HL-60 (cell line): ENCODE measurements at regions not wholly inside any gene's neighbourhood (a gene's known extent, or its start where the extent isn't known, plus 50 kb on each side); places are given as distances from the start of the nearest gene placed in this dataset.
A peak's percentile ranks its signal among the peaks of the same experiment; 100 is the strongest.

Experiments
- DNase-seq, 2 experiments: peaks; one replicate each; pipeline ENCODE4 v3.0.0-alpha.2; 2010 to 2020; ENCODE audit warnings: low read depth in 1 of 2, low spot score in 1 of 2
- H3K27ac ChIP-seq: fragments of 250-450 bp; sonication (Bioruptor Pico); replicated peaks from 2 replicates; pipeline ENCODE4 v1.5.1; 2020; ENCODE audit warnings: mild to moderate bottlenecking, moderate library complexity
- H3K27me3 ChIP-seq: fragments of 250-450 bp; sonication (Bioruptor Pico); 2 replicates; pipeline ENCODE4 v1.5.1; 2021; ENCODE audit warnings: mild to moderate bottlenecking, moderate library complexity; ENCODE audit not compliant: insufficient read depth, poor library complexity, severe bottlenecking
- H3K4me3 ChIP-seq: replicated peaks from 2 replicates; pipeline ENCODE4 v1.5.1; 2011; ENCODE audit warnings: mild to moderate bottlenecking, control low read depth, low read length; ENCODE audit not compliant: insufficient read depth
- GABPA ChIP-seq: IDR thresholded peaks from 2 replicates; pipeline ENCODE4 v1.6.1; 2012; ENCODE audit warnings: low read depth
- POLR2AphosphoS5 ChIP-seq: IDR thresholded peaks from 2 replicates; pipeline ENCODE4 v1.6.1; 2012; ENCODE audit warnings: low read depth
- SPI1 ChIP-seq: IDR thresholded peaks from 2 replicates; pipeline ENCODE4 v1.6.1; 2012; ENCODE audit warnings: low read depth, mild to moderate bottlenecking, borderline replicate concordance
- TF ChIP-seq, protein P1 (sequence below): IDR thresholded peaks from 2 replicates; pipeline ENCODE4 v1.6.1; 2012; ENCODE audit warnings: low read depth; ENCODE audit not compliant: insufficient replicate concordance
- TF ChIP-seq, protein P2 (sequence below): IDR thresholded peaks from one replicate; pipeline ENCODE4 v1.5.1; 2011; ENCODE audit warnings: low read length, control low read depth, inconsistent platforms; ENCODE audit not compliant: insufficient read depth

DNA sequence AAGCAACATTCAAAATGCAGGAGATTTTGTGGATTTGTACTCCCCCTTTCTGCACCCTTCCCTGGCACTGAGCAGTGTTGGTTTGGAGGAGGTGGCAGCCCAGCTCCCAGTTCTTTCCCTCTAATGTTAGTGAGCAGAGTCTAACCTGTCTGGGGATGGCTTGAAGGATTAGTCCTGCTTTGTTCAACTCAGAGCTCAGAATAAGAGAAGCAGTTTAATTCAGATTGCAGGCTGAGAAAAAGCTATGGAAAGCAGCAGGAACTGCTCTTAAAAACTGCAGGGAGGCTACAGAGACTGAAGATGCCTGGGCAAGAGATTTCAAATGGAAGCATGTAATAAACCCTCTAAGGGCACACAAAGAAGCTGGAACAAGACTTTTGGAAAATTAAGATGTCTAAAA, 223.4 kb upstream of the GGTLC1 start:
- no peak overlapping the region for H3K4me3 ChIP-seq
- DNase-seq: no peak
- no peak for TF ChIP-seq GABPA
- H3K27ac ChIP-seq: no peak overlapping the region
- H3K27me3 ChIP-seq: peaks cover 20% of the 10 kb centered on the region

DNA sequence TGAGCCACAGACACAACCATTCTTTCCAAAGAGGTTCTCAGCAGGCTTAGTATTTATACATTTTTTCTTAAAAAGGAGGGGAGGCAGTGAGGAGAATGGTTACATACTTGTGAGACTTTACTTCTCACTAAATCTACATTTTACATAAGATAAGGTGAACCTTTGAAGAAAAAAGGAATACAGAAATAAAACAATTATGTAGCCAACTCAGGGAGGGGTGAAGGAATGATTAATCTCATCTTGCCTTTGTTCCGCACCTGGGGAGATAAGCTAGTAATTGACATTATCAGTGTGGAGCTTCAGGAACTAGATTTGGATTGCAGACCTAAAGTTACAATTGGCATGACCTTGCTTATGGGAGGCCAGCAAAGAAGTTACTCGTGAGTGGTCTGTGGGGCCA, 221.8 kb upstream of the GGTLC1 start:
- DNase-seq: no peak
- TF ChIP-seq, protein P1, sequence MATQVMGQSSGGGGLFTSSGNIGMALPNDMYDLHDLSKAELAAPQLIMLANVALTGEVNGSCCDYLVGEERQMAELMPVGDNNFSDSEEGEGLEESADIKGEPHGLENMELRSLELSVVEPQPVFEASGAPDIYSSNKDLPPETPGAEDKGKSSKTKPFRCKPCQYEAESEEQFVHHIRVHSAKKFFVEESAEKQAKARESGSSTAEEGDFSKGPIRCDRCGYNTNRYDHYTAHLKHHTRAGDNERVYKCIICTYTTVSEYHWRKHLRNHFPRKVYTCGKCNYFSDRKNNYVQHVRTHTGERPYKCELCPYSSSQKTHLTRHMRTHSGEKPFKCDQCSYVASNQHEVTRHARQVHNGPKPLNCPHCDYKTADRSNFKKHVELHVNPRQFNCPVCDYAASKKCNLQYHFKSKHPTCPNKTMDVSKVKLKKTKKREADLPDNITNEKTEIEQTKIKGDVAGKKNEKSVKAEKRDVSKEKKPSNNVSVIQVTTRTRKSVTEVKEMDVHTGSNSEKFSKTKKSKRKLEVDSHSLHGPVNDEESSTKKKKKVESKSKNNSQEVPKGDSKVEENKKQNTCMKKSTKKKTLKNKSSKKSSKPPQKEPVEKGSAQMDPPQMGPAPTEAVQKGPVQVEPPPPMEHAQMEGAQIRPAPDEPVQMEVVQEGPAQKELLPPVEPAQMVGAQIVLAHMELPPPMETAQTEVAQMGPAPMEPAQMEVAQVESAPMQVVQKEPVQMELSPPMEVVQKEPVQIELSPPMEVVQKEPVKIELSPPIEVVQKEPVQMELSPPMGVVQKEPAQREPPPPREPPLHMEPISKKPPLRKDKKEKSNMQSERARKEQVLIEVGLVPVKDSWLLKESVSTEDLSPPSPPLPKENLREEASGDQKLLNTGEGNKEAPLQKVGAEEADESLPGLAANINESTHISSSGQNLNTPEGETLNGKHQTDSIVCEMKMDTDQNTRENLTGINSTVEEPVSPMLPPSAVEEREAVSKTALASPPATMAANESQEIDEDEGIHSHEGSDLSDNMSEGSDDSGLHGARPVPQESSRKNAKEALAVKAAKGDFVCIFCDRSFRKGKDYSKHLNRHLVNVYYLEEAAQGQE: no peak
- TF ChIP-seq, protein P2, sequence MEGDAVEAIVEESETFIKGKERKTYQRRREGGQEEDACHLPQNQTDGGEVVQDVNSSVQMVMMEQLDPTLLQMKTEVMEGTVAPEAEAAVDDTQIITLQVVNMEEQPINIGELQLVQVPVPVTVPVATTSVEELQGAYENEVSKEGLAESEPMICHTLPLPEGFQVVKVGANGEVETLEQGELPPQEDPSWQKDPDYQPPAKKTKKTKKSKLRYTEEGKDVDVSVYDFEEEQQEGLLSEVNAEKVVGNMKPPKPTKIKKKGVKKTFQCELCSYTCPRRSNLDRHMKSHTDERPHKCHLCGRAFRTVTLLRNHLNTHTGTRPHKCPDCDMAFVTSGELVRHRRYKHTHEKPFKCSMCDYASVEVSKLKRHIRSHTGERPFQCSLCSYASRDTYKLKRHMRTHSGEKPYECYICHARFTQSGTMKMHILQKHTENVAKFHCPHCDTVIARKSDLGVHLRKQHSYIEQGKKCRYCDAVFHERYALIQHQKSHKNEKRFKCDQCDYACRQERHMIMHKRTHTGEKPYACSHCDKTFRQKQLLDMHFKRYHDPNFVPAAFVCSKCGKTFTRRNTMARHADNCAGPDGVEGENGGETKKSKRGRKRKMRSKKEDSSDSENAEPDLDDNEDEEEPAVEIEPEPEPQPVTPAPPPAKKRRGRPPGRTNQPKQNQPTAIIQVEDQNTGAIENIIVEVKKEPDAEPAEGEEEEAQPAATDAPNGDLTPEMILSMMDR: no peak
- TF ChIP-seq SPI1 (no peak), GABPA (no peak), POLR2AphosphoS5 (no peak)
- peaks cover 20% of the 10 kb centered on the region for H3K27me3 ChIP-seq
- H3K4me3 ChIP-seq: no peak overlapping the region
- no peak overlapping the region for H3K27ac ChIP-seq

DNA sequence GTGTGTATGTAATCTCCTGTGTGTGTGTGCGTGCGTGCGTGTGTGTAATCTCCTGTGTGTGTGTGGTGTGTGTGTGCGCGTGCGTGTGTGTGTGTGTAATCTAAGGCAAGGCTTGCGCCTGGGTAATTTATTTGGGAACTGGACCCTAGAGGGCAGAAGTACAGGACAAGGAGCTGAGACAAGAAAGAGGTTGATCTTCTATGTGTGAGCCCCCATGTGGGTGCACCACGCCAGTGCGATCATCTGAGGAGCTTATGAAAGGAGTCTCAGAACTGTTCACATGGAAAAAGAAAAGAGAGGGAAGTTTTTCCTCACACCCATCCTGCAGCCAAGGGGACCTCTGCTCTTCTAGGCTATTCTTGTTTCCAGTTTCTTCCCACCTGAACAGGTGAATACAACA, 220.1 kb upstream of the GGTLC1 start:
- peaks cover 20% of the 10 kb centered on the region for H3K27me3 ChIP-seq
- no peak overlapping the region for H3K27ac ChIP-seq
- H3K4me3 ChIP-seq: no peak overlapping the region
- peak in 1 of 2 experiments; percentile 5 for DNase-seq
- TF ChIP-seq, protein P1: no peak
- TF ChIP-seq SPI1 (no peak), POLR2AphosphoS5 (no peak), GABPA (no peak)
- TF ChIP-seq, protein P2: no peak

DNA sequence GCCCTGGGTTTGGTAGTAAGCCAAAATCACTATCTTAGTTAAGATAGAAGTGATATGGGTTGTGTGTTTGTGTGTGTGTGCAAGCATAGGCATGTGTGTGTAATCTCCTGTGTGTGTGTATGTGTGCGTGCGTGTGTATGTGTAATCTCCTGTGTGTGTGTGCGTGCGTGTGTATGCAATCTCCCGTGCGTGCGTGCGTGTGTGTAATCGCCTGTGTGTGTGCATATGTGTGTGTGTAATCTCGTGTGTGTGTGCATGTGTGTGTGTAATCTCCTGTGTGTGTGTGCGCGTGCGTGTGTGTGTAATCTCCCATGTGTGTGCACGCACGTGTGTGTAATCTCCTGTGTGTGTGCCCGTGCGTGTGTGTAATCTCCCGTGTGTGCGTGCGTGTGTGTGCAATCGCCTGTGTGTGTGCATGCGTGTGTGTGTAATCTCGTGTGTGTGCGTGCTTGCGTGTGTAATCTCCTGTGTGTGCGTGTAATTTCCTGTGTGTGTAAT, 219.3 kb upstream of the GGTLC1 start:
- TF ChIP-seq SPI1 (no peak), POLR2AphosphoS5 (no peak)
- DNase-seq: no peak
- H3K27ac ChIP-seq: no peak overlapping the region
- no peak overlapping the region for H3K4me3 ChIP-seq
- peaks cover 12% of the 10 kb centered on the region for H3K27me3 ChIP-seq

DNA sequence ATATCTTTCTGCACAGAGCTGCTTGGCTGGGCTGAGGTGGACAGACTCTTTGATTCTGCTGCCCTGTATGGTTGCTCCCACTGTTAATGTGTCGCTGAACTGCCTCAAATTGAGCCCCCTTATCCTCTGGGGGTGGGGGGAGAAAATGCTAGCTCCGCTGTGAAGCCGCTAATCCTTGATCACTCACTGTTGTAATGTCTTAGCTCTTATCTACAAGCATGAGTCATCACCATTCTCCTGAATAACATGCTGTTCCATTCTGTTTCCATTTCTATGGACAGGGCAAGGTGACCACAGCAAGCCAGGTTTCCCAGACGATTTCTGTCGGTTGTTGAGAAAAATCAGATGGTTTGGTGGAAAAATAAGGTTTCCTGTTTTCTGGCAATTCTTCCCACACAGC, 218.4 kb upstream of the GGTLC1 start:
- H3K27me3 ChIP-seq: peaks cover 5% of the 10 kb centered on the region
- H3K27ac ChIP-seq: no peak overlapping the region
- TF ChIP-seq, protein P2: no peak
- no peak for DNase-seq
- H3K4me3 ChIP-seq: no peak overlapping the region
